Liver (tissue), 8 donors: ENCODE measurements at regions not wholly inside any gene's neighbourhood (a gene's known extent, or its start where the extent isn't known, plus 50 kb on each side); places are given as distances from the start of the nearest gene placed in this dataset.

Source experiments
- DNase-seq: peaks from one replicate; pipeline ENCODE4 v3.0.0-alpha.2; 2017; ENCODE audit warnings: low spot score
- H3K27ac ChIP-seq, 2 donors: one replicate each; pipeline ENCODE4 v1.7.0; 2013; ENCODE audit warnings: inconsistent platforms in 2 of 2, low read length in 2 of 2, control low read depth in 1 of 2, low read depth in 1 of 2, mild to moderate bottlenecking in 1 of 2
- H3K27me3 ChIP-seq, 4 donors: one replicate each; pipeline versions ENCODE4 v1.6.1 to v1.7.0; 2013; ENCODE audit warnings: low read length in 3 of 4, inconsistent platforms in 1 of 4, mild to moderate bottlenecking in 1 of 4, moderate library complexity in 1 of 4; ENCODE audit not compliant: control insufficient read depth in 4 of 4, insufficient read depth in 4 of 4
- H3K36me3 ChIP-seq, 4 donors: one replicate each; pipeline versions ENCODE4 v1.6.1 to v1.7.0; 2013; ENCODE audit warnings: low read length in 3 of 4, mild to moderate bottlenecking in 3 of 4, low read depth in 1 of 4, moderate library complexity in 1 of 4; ENCODE audit not compliant: control insufficient read depth in 4 of 4, insufficient read depth in 3 of 4
- H3K4me1 ChIP-seq, 4 donors: one replicate each; pipeline versions ENCODE4 v1.6.1 to v1.7.0; 2013; ENCODE audit warnings: low read length in 3 of 4, mild to moderate bottlenecking in 3 of 4, moderate library complexity in 1 of 4; ENCODE audit not compliant: control insufficient read depth in 4 of 4, insufficient read depth in 4 of 4
- H3K4me3 ChIP-seq, 3 donors: one replicate each; pipeline versions ENCODE4 v1.6.1 to v1.7.0; 2013; ENCODE audit warnings: low read length in 3 of 3, control low read depth in 1 of 3, low read depth in 1 of 3, mild to moderate bottlenecking in 1 of 3
- H3K9ac ChIP-seq, 2 donors: one replicate each; pipeline ENCODE4 v1.7.0; 2013; ENCODE audit warnings: low read length in 2 of 2, mild to moderate bottlenecking in 2 of 2, moderate library complexity in 2 of 2, control low read depth in 1 of 2, low read depth in 1 of 2
- H3K9me3 ChIP-seq, 4 donors: one replicate each; pipeline versions ENCODE4 v1.6.1 to v1.7.0; 2013; ENCODE audit warnings: low read length in 3 of 4; ENCODE audit not compliant: control insufficient read depth in 4 of 4
- EGR1 ChIP-seq, 2 donors: IDR thresholded peaks; 2 replicates each; pipeline ENCODE4 v1.6.1; 2016 to 2018; ENCODE audit warnings: antibody characterized with exemption in 2 of 2, low read depth in 2 of 2
- FOXA1 ChIP-seq: IDR thresholded peaks from 2 replicates; pipeline ENCODE4 v1.6.1; 2016; ENCODE audit warnings: antibody characterized with exemption
- FOXA2 ChIP-seq: IDR thresholded peaks from 2 replicates; pipeline ENCODE4 v1.6.1; 2016; ENCODE audit warnings: antibody characterized with exemption
- GABPA ChIP-seq, 2 donors: IDR thresholded peaks in 1 of 2; conservative IDR thresholded peaks in 1 of 2; 2 replicates each; pipeline ENCODE4 v1.6.1; 2016; ENCODE audit warnings: antibody characterized with exemption in 2 of 2, mild to moderate bottlenecking in 1 of 2, moderate library complexity in 1 of 2
- HNF4A ChIP-seq, 2 donors: conservative IDR thresholded peaks; 2 replicates each; pipeline ENCODE4 v1.6.1; 2016; ENCODE audit warnings: antibody characterized with exemption in 2 of 2, mild to moderate bottlenecking in 2 of 2
- HNF4G ChIP-seq: IDR thresholded peaks from 2 replicates; pipeline ENCODE4 v1.6.1; 2016; ENCODE audit warnings: antibody characterized with exemption
- JUND ChIP-seq, 2 donors: IDR thresholded peaks; 2 replicates each; pipeline ENCODE4 v1.6.1; 2016; ENCODE audit warnings: antibody characterized with exemption in 2 of 2
- NR2F2 ChIP-seq: IDR thresholded peaks from 2 replicates; pipeline ENCODE4 v1.6.1; 2016; ENCODE audit warnings: antibody characterized with exemption
- RAD21 ChIP-seq, 2 donors: IDR thresholded peaks; 2 replicates each; pipeline ENCODE4 v1.6.1; 2016; ENCODE audit warnings: antibody characterized with exemption in 2 of 2, mild to moderate bottlenecking in 2 of 2
- RXRA ChIP-seq, 2 donors: IDR thresholded peaks; 2 replicates each; pipeline ENCODE4 v1.6.1; 2017 to 2018; ENCODE audit warnings: antibody characterized with exemption in 2 of 2, mild to moderate bottlenecking in 1 of 2
- SP1 ChIP-seq: IDR thresholded peaks from 2 replicates; pipeline ENCODE4 v1.6.1; 2018; ENCODE audit warnings: antibody characterized with exemption, mild to moderate bottlenecking
- TAF1 ChIP-seq: conservative IDR thresholded peaks from 2 replicates; pipeline ENCODE4 v1.6.1; 2016; ENCODE audit warnings: antibody characterized with exemption, mild to moderate bottlenecking
- YY1 ChIP-seq: IDR thresholded peaks from 2 replicates; pipeline ENCODE4 v1.6.1; 2016; ENCODE audit warnings: antibody characterized with exemption, mild to moderate bottlenecking
- WGBS: extraction: QIAGEN DNeasy Blood & Tissue Kit; methylation state at CpG from one replicate; pipeline ENCODE4 v1.1.7; 2013; 5-methylcytosine and 5-hydroxymethylcytosine counted together
- TF ChIP-seq, protein P1 (sequence below): IDR thresholded peaks from 2 replicates; pipeline ENCODE4 v1.6.1; 2016; ENCODE audit warnings: antibody characterized with exemption
- TF ChIP-seq, protein P2 (sequence below): IDR thresholded peaks from 2 replicates; pipeline ENCODE4 v1.6.1; 2016; ENCODE audit warnings: antibody characterized with exemption
- TF ChIP-seq, protein P3 (sequence below): IDR thresholded peaks from 2 replicates; pipeline ENCODE4 v1.6.1; 2016; ENCODE audit warnings: antibody characterized with exemption
- TF ChIP-seq, protein P4 (sequence below): IDR thresholded peaks from 2 replicates; pipeline ENCODE4 v1.6.1; 2016; ENCODE audit warnings: antibody characterized with exemption, mild to moderate bottlenecking
- TF ChIP-seq, protein P5 (sequence below): fragments of 150-350 bp; IDR thresholded peaks from 2 replicates; pipeline ENCODE4 v1.5.1; 2017; ENCODE audit warnings: improper control_type of control experiment, low read depth, low read length; ENCODE audit not compliant: missing input control
- donor health status: healthy.
- donor health status: healthy.
- donor health status: healthy.
- donor health status: healthy.
- donor health status: healthy.

DNA sequence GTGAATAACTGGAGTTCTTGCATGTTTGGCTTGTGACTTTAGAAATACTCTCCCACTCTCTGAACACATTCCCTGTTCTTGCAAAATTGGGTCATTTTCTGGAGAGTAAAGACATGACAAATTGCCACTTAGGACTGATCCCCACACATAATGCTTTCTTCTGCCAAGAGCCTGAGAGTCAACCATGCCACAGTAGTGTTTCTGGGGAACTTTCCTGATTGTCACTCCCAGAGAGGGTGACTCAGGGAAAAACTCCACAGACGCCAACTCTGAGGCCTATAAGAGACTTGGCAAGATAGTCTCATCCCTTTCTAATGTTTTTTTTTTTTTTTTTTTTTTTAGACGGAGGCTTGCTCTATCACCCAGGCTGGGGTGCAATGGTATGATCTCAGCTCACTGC is 157.8 kb downstream of the ATG4C start:
- Histone ChIP-seq H3K27me3 (no peaks in the 10 kb centered on the region), H3K9me3 (no peaks in the 10 kb centered on the region), H3K9ac (no peak overlapping the region), H3K4me1 (no peaks in the 10 kb centered on the region), H3K27ac (no peak overlapping the region), H3K36me3 (no peaks in the 10 kb centered on the region), H3K4me3 (no peak overlapping the region)
- DNase-seq = no peak
- 85% methylated on average over 2 of the region's 2 CpGs for WGBS
- TF ChIP-seq NR2F2 = no peak
- no peak for TF ChIP-seq JUND (IDR thresholded peaks at IDR 0.05)
- no peak for TF ChIP-seq SP1
- TF ChIP-seq, protein P1, sequence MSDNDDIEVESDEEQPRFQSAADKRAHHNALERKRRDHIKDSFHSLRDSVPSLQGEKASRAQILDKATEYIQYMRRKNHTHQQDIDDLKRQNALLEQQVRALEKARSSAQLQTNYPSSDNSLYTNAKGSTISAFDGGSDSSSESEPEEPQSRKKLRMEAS = no peak
- TF ChIP-seq EGR1 (IDR thresholded peaks at IDR 0.05; ENCODE audit: low read depth in 2 of 2) = no peak
- TF ChIP-seq GABPA (IDR thresholded peaks at IDR 0.05 in 1 of 2, conservative IDR thresholded peaks at IDR 0.05 in 1 of 2) = no peak
- TF ChIP-seq TAF1 = no peak
- TF ChIP-seq, protein P2, sequence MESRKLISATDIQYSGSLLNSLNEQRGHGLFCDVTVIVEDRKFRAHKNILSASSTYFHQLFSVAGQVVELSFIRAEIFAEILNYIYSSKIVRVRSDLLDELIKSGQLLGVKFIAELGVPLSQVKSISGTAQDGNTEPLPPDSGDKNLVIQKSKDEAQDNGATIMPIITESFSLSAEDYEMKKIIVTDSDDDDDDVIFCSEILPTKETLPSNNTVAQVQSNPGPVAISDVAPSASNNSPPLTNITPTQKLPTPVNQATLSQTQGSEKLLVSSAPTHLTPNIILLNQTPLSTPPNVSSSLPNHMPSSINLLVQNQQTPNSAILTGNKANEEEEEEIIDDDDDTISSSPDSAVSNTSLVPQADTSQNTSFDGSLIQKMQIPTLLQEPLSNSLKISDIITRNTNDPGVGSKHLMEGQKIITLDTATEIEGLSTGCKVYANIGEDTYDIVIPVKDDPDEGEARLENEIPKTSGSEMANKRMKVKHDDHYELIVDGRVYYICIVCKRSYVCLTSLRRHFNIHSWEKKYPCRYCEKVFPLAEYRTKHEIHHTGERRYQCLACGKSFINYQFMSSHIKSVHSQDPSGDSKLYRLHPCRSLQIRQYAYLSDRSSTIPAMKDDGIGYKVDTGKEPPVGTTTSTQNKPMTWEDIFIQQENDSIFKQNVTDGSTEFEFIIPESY = no peak
- no peak for TF ChIP-seq RAD21 (IDR thresholded peaks at IDR 0.05)
- TF ChIP-seq HNF4G = no peak
- no peak for TF ChIP-seq RXRA (IDR thresholded peaks at IDR 0.05)
- TF ChIP-seq, protein P3, sequence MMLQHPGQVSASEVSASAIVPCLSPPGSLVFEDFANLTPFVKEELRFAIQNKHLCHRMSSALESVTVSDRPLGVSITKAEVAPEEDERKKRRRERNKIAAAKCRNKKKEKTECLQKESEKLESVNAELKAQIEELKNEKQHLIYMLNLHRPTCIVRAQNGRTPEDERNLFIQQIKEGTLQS = no peak
- TF ChIP-seq, protein P4, sequence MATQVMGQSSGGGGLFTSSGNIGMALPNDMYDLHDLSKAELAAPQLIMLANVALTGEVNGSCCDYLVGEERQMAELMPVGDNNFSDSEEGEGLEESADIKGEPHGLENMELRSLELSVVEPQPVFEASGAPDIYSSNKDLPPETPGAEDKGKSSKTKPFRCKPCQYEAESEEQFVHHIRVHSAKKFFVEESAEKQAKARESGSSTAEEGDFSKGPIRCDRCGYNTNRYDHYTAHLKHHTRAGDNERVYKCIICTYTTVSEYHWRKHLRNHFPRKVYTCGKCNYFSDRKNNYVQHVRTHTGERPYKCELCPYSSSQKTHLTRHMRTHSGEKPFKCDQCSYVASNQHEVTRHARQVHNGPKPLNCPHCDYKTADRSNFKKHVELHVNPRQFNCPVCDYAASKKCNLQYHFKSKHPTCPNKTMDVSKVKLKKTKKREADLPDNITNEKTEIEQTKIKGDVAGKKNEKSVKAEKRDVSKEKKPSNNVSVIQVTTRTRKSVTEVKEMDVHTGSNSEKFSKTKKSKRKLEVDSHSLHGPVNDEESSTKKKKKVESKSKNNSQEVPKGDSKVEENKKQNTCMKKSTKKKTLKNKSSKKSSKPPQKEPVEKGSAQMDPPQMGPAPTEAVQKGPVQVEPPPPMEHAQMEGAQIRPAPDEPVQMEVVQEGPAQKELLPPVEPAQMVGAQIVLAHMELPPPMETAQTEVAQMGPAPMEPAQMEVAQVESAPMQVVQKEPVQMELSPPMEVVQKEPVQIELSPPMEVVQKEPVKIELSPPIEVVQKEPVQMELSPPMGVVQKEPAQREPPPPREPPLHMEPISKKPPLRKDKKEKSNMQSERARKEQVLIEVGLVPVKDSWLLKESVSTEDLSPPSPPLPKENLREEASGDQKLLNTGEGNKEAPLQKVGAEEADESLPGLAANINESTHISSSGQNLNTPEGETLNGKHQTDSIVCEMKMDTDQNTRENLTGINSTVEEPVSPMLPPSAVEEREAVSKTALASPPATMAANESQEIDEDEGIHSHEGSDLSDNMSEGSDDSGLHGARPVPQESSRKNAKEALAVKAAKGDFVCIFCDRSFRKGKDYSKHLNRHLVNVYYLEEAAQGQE = no peak
- no peak for TF ChIP-seq HNF4A (conservative IDR thresholded peaks at IDR 0.05)
- TF ChIP-seq FOXA1 = no peak

DNA sequence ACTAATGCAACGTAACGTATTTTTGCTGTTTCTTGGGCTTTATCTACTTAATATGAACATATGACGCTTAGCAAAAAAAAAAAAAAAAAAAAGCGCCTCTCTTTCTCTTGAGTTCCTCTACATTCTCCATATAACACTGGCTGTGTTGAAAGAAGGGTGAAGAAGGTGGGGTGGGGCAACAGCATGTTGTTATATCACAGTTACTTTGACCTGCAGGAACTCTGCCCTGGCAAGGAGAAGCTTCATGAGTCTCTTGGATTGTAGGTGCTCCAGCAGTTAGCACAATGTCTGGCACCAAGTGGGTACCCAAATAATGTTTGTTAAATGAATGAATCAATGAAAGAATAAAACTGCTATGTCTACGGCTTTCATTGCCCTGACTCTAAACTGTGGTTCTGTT is 162.6 kb downstream of the ATG4C start:
- Histone ChIP-seq H3K4me1 (no peaks in the 10 kb centered on the region), H3K9me3 (no peaks in the 10 kb centered on the region), H3K27ac (no peak overlapping the region), H3K4me3 (no peak overlapping the region), H3K9ac (no peak overlapping the region), H3K27me3 (peaks cover 0 to 7% (median 1%) of the 10 kb centered on the region in 4 donors), H3K36me3 (no peaks in the 10 kb centered on the region)
- WGBS = 85% methylated on average over 5 of the region's 5 CpGs
- DNase-seq = no peak
- TF ChIP-seq NR2F2 (no peak), HNF4A (conservative IDR thresholded peaks at IDR 0.05) (no peak), JUND (IDR thresholded peaks at IDR 0.05) (no peak), EGR1 (IDR thresholded peaks at IDR 0.05; ENCODE audit: low read depth in 2 of 2) (no peak), HNF4G (no peak), TAF1 (no peak), SP1 (no peak), RXRA (IDR thresholded peaks at IDR 0.05) (no peak), YY1 (no peak), GABPA (IDR thresholded peaks at IDR 0.05 in 1 of 2, conservative IDR thresholded peaks at IDR 0.05 in 1 of 2) (no peak), FOXA2 (no peak), FOXA1 (no peak), RAD21 (IDR thresholded peaks at IDR 0.05) (no peak)
- TF ChIP-seq, protein P5, sequence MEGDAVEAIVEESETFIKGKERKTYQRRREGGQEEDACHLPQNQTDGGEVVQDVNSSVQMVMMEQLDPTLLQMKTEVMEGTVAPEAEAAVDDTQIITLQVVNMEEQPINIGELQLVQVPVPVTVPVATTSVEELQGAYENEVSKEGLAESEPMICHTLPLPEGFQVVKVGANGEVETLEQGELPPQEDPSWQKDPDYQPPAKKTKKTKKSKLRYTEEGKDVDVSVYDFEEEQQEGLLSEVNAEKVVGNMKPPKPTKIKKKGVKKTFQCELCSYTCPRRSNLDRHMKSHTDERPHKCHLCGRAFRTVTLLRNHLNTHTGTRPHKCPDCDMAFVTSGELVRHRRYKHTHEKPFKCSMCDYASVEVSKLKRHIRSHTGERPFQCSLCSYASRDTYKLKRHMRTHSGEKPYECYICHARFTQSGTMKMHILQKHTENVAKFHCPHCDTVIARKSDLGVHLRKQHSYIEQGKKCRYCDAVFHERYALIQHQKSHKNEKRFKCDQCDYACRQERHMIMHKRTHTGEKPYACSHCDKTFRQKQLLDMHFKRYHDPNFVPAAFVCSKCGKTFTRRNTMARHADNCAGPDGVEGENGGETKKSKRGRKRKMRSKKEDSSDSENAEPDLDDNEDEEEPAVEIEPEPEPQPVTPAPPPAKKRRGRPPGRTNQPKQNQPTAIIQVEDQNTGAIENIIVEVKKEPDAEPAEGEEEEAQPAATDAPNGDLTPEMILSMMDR = no peak
- TF ChIP-seq, protein P3 = no peak
- TF ChIP-seq, protein P2 = no peak
